HAP-1 (cell line): ENCODE measurements at regions not wholly inside any gene's neighbourhood (a gene's known extent, or its start where the extent isn't known, plus 50 kb on each side); places are given as distances from the start of the nearest gene placed in this dataset.

Source experiments
- DNase-seq, 2 experiments: peaks; one replicate each; pipeline ENCODE4 v3.0.0-alpha.2; 2016 to 2020; ENCODE audit warnings: low spot score in 2 of 2
- H3K27me3 ChIP-seq: fragments of 250-450 bp; sonication (Bioruptor Pico); 2 replicates; pipeline ENCODE4 v1.5.1; 2020; ENCODE audit warnings: low read depth, mild to moderate bottlenecking, moderate library complexity
- H3K36me3 ChIP-seq: fragments of 250-450 bp; sonication (Bioruptor Pico); replicated peaks from 2 replicates; pipeline ENCODE4 v1.5.1; 2020; ENCODE audit warnings: mild to moderate bottlenecking
- H3K4me1 ChIP-seq: fragments of 250-450 bp; sonication (Bioruptor Pico); 2 replicates; pipeline ENCODE4 v1.5.1; 2020; ENCODE audit warnings: mild to moderate bottlenecking
- H3K4me3 ChIP-seq: fragments of 250-450 bp; sonication (Bioruptor Pico); 2 replicates; pipeline ENCODE4 v1.5.1; 2020; ENCODE audit warnings: mild to moderate bottlenecking, moderate library complexity
- H3K9me3 ChIP-seq: fragments of 250-450 bp; sonication (Bioruptor Pico); 2 replicates; pipeline ENCODE4 v1.5.1; 2020; ENCODE audit warnings: mild to moderate bottlenecking, moderate library complexity
- in situ Hi-C: fragments of 300-500 bp; cut with MboI; formaldehyde crosslinking; loops from 3 replicates; pipeline ENCODE4 v1.14.3; 2020; ENCODE audit warnings: low sequenced_read_pairs, inconsistent platforms, mixed read lengths

- H3K36me3 ChIP-seq = no peaks in the 10 kb centered on the region
- no peak overlapping the region for H3K4me3 ChIP-seq
- H3K9me3 ChIP-seq = no peaks in the 10 kb centered on the region
- DNase-seq = no peak
- H3K27me3 ChIP-seq = no peaks in the 10 kb centered on the region
- H3K4me1 ChIP-seq = no peaks in the 10 kb centered on the region
- in situ Hi-C loops = no loop called here
Measured at GRCh38 chr3:184641430-184641829, 70.4 kb downstream of the MAGEF1 start.

GRCh38 chr3:184639351-184639750 lies 72.5 kb downstream of the MAGEF1 start:
- Histone ChIP-seq H3K4me3 (no peak overlapping the region), H3K4me1 (no peaks in the 10 kb centered on the region), H3K9me3 (no peaks in the 10 kb centered on the region), H3K27me3 (no peaks in the 10 kb centered on the region), H3K36me3 (no peaks in the 10 kb centered on the region)
- DNase-seq = no peak
- in situ Hi-C loops = no loop called here

- Histone ChIP-seq H3K27me3 (no peaks in the 10 kb centered on the region), H3K9me3 (no peaks in the 10 kb centered on the region), H3K4me1 (peaks cover 10% of the 10 kb centered on the region), H3K36me3 (no peaks in the 10 kb centered on the region), H3K4me3 (no peak overlapping the region)
- in situ Hi-C loops = no loop called here
- DNase-seq = no peak
Measured at GRCh38 chr3:184637705-184638104, 74.2 kb downstream of the MAGEF1 start.

GRCh38 chr3:184636741-184637316 lies 75.0 kb downstream of the MAGEF1 start:
- Histone ChIP-seq H3K4me3 (no peak overlapping the region), H3K27me3 (no peaks in the 10 kb centered on the region), H3K4me1 (peaks cover 10% of the 10 kb centered on the region), H3K9me3 (no peaks in the 10 kb centered on the region), H3K36me3 (no peaks in the 10 kb centered on the region)
- no peak for DNase-seq
- in situ Hi-C loops = no loop called here

- in situ Hi-C loops = no loop called here
- Histone ChIP-seq H3K9me3 (no peaks in the 10 kb centered on the region), H3K36me3 (no peaks in the 10 kb centered on the region), H3K4me3 (no peak overlapping the region), H3K27me3 (no peaks in the 10 kb centered on the region), H3K4me1 (peaks cover 10% of the 10 kb centered on the region)
- no peak for DNase-seq
Measured at GRCh38 chr3:184635774-184636173, 74.2 kb downstream of the EPHB3 start.

GRCh38 chr3:184635126-184635525 lies 73.5 kb downstream of the EPHB3 start:
- no peaks in the 10 kb centered on the region for H3K27me3 ChIP-seq
- no peak overlapping the region for H3K4me3 ChIP-seq
- H3K9me3 ChIP-seq = no peaks in the 10 kb centered on the region
- in situ Hi-C loops = no loop called here
- H3K36me3 ChIP-seq = no peaks in the 10 kb centered on the region
- peak in 1 of 2 experiments; percentile 32 for DNase-seq
- peaks cover 10% of the 10 kb centered on the region for H3K4me1 ChIP-seq

- peak; percentile 20 to 64 for DNase-seq
- Histone ChIP-seq H3K36me3 (no peaks in the 10 kb centered on the region), H3K4me3 (no peak overlapping the region), H3K9me3 (no peaks in the 10 kb centered on the region), H3K4me1 (peaks cover 10% of the 10 kb centered on the region), H3K27me3 (no peaks in the 10 kb centered on the region)
- in situ Hi-C loops = no loop called here
Measured at GRCh38 chr3:184633237-184633579, 71.6 kb downstream of the EPHB3 start.

GRCh38 chr3:184632551-184633236 lies 71.1 kb downstream of the EPHB3 start:
- in situ Hi-C loops = no loop called here
- peaks cover 10% of the 10 kb centered on the region for H3K4me1 ChIP-seq
- H3K36me3 ChIP-seq = no peaks in the 10 kb centered on the region
- no peak for DNase-seq
- H3K27me3 ChIP-seq = no peaks in the 10 kb centered on the region
- H3K4me3 ChIP-seq = no peak overlapping the region
- H3K9me3 ChIP-seq = no peaks in the 10 kb centered on the region
